ENCODE measurements at regions not wholly inside any gene's neighbourhood (a gene's known extent, or its start where the extent isn't known, plus 50 kb on each side); places are given as distances from the start of the nearest gene placed in this dataset.

GRCh38 chr22:49608660-49609059, 219.0 kb downstream of the BRD1 start:
- TF ChIP-seq EZH2 (IDR thresholded peaks at IDR 0.05; ENCODE audit: low read length, unreplicated experiment): no peak
- no peak for TF ChIP-seq CTCF (conservative IDR thresholded peaks at IDR 0.05; ENCODE audit: low read depth, low read length)

Measured in PC-3 (cell line).